ENCODE measurements at regions not wholly inside any gene's neighbourhood (a gene's known extent, or its start where the extent isn't known, plus 50 kb on each side); places are given as distances from the start of the nearest gene placed in this dataset.

- no peak for TF ChIP-seq CTCF (conservative IDR thresholded peaks at IDR 0.05)
- peak; percentile 43 for DNase-seq (ENCODE audit: extremely low spot score, unreplicated experiment)
- H3K27ac Mint-ChIP-seq, result no peak overlapping the region
- H3K27me3 Mint-ChIP-seq, result peaks cover 26% of the 10 kb centered on the region
- H3K9me3 Mint-ChIP-seq, result no peaks in the 10 kb centered on the region
- no peaks in the 10 kb centered on the region for H3K36me3 Mint-ChIP-seq
- H3K4me1 Mint-ChIP-seq (ENCODE audit: unreplicated experiment), result peaks cover 7% of the 10 kb centered on the region
- H3K4me3 Mint-ChIP-seq, result no peak overlapping the region
Measured at GRCh38 chr11:116167706-116168458, 604.9 kb downstream of the BUD13 start.

- Mint-ChIP-seq H3K27me3 (peaks cover 24% of the 10 kb centered on the region), H3K27ac (no peak overlapping the region), H3K36me3 (no peaks in the 10 kb centered on the region), H3K4me3 (no peak overlapping the region), H3K4me1 (ENCODE audit: unreplicated experiment) (peaks cover 11% of the 10 kb centered on the region), H3K9me3 (no peaks in the 10 kb centered on the region)
- no peak for TF ChIP-seq CTCF (conservative IDR thresholded peaks at IDR 0.05)
- DNase-seq (ENCODE audit: extremely low spot score, unreplicated experiment), result peak; percentile 16
Measured at GRCh38 chr11:116166573-116167465, 606.0 kb downstream of the BUD13 start.

- Mint-ChIP-seq H3K27me3 (peaks cover 19% of the 10 kb centered on the region), H3K27ac (no peak overlapping the region), H3K4me1 (ENCODE audit: unreplicated experiment) (peaks cover 11% of the 10 kb centered on the region), H3K36me3 (no peaks in the 10 kb centered on the region), H3K9me3 (no peaks in the 10 kb centered on the region), H3K4me3 (no peak overlapping the region)
- no peak for TF ChIP-seq CTCF (conservative IDR thresholded peaks at IDR 0.05)
- peak; percentile 27 for DNase-seq (ENCODE audit: extremely low spot score, unreplicated experiment)
Measured at GRCh38 chr11:116164843-116165242, 607.9 kb downstream of the BUD13 start.

- Mint-ChIP-seq H3K4me1 (ENCODE audit: unreplicated experiment) (peaks cover 15% of the 10 kb centered on the region), H3K36me3 (no peaks in the 10 kb centered on the region), H3K9me3 (no peaks in the 10 kb centered on the region), H3K4me3 (peak overlapping the region; percentile 65), H3K27me3 (peaks cover 13% of the 10 kb centered on the region), H3K27ac (peak overlapping the region; percentile 52)
- DNase-seq (ENCODE audit: extremely low spot score, unreplicated experiment), result peak; percentile 61
- no peak for TF ChIP-seq CTCF (conservative IDR thresholded peaks at IDR 0.05)
Measured at GRCh38 chr11:116162886-116163230, 609.9 kb downstream of the BUD13 start.

- H3K9me3 Mint-ChIP-seq, result no peaks in the 10 kb centered on the region
- H3K4me1 Mint-ChIP-seq (ENCODE audit: unreplicated experiment), result peaks cover 15% of the 10 kb centered on the region
- no peaks in the 10 kb centered on the region for H3K36me3 Mint-ChIP-seq
- H3K4me3 Mint-ChIP-seq, result peak overlapping the region; percentile 65
- H3K27me3 Mint-ChIP-seq, result peaks cover 13% of the 10 kb centered on the region
- TF ChIP-seq CTCF (conservative IDR thresholded peaks at IDR 0.05), result no peak
- H3K27ac Mint-ChIP-seq, result peak overlapping the region; percentile 52
- peak; percentile 58 for DNase-seq (ENCODE audit: extremely low spot score, unreplicated experiment)
Measured at GRCh38 chr11:116162086-116162885, 610.5 kb downstream of the BUD13 start.

Measured in type B pancreatic cell (in vitro differentiated cells).